Endodermal cell (in vitro differentiated cells): ENCODE measurements at regions not wholly inside any gene's neighbourhood (a gene's known extent, or its start where the extent isn't known, plus 50 kb on each side); places are given as distances from the start of the nearest gene placed in this dataset.

Experiments used
- DNase-seq: peaks from one replicate; pipeline ENCODE4 v3.0.0-alpha.2; 2017
- H3K27ac ChIP-seq: 2 replicates; pipeline ENCODE4 v1.5.1; 2013; ENCODE audit warnings: mild to moderate bottlenecking, low read depth, low read length, moderate library complexity
- H3K27me3 ChIP-seq: 2 replicates; pipeline ENCODE4 v1.6.1; 2013; ENCODE audit warnings: mild to moderate bottlenecking, low read length, moderate library complexity; ENCODE audit not compliant: insufficient read depth, control insufficient read depth, poor library complexity, severe bottlenecking
- H3K36me3 ChIP-seq: 2 replicates; pipeline ENCODE4 v1.7.0; 2013; ENCODE audit warnings: mild to moderate bottlenecking, low read length, moderate library complexity; ENCODE audit not compliant: control insufficient read depth, insufficient read depth
- H3K4me1 ChIP-seq: one replicate; pipeline ENCODE4 v1.7.0; 2013; ENCODE audit warnings: low read length; ENCODE audit not compliant: control insufficient read depth, insufficient read depth
- H3K4me3 ChIP-seq: 2 replicates; pipeline ENCODE4 v1.5.1; 2013; ENCODE audit warnings: mild to moderate bottlenecking, low read length, moderate library complexity
- H3K9ac ChIP-seq: 2 replicates; pipeline ENCODE4 v1.6.1; 2013; ENCODE audit warnings: mild to moderate bottlenecking, low read length, moderate library complexity; ENCODE audit not compliant: poor library complexity, severe bottlenecking; ENCODE audit errors: extremely low read depth
- H3K9me3 ChIP-seq: 2 replicates; pipeline ENCODE4 v1.6.1; 2013; ENCODE audit warnings: mild to moderate bottlenecking, low read length, moderate library complexity; ENCODE audit not compliant: control insufficient read depth
- H3K27ac Mint-ChIP-seq: 2 replicates; pipeline ENCODE4 v1.8.0; 2020; ENCODE audit warnings: mixed read lengths
- H3K27me3 Mint-ChIP-seq: 2 replicates; pipeline ENCODE4 v1.8.0; 2021; ENCODE audit warnings: mild to moderate bottlenecking, mixed read lengths; ENCODE audit not compliant: insufficient read depth
- H3K36me3 Mint-ChIP-seq: 2 replicates; pipeline ENCODE4 v1.8.0; 2020; ENCODE audit warnings: low read depth, mixed read lengths
- H3K4me1 Mint-ChIP-seq: 2 replicates; pipeline ENCODE4 v1.8.0; 2020; ENCODE audit warnings: mixed read lengths
- H3K4me3 Mint-ChIP-seq: 2 replicates; pipeline ENCODE4 v1.8.0; 2020; ENCODE audit warnings: mild to moderate bottlenecking, moderate library complexity, mixed read lengths
- H3K9me3 Mint-ChIP-seq: 2 replicates; pipeline ENCODE4 v1.8.0; 2020; ENCODE audit warnings: mild to moderate bottlenecking, mixed read lengths
- WGBS, 2 experiments: methylation state at CpG; one replicate each; pipeline versions ENCODE4 v1.1.5 to v1.1.7; 2013; ENCODE audit warnings: missing lambda C conversion rate in 2 of 2, mixed read lengths in 1 of 2; ENCODE audit not compliant: insufficient coverage in 1 of 2, insufficient read length in 1 of 2; 5-methylcytosine and 5-hydroxymethylcytosine counted together
- TF ChIP-seq, protein P1 (sequence below): fragments of 200-600 bp; sonication (generic); conservative IDR thresholded peaks from 2 replicates; pipeline ENCODE4 v1.5.0; 2021; ENCODE audit warnings: antibody characterized with exemption, mild to moderate bottlenecking

DNA sequence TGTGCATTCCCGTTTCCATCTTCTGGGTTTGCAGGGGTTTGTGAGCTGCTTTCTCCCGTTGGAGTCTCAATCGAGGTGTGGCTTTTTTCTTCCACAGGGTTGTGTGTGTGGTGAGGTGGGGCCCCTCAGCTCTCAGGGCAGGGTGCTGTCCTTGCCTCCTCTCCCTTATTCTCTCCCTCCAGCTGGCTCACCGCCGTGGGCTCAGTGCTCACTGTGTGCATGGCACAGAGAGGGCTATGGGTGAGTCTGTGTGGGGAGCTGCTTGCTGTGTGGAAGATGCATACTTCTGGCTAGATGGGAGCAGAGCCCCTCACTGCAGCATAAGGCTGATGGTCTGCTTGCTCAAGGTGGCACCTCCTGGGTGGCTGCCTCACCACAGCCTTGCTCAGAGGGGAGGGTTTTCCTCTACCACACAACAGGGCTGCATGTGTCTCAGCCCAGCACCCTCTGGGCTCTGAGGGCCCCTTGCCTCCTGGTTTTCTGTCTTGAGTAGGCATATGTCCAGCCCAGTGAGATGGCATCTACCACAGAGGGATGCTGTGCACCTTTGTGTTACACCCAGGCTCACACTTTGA lies 203.1 kb upstream of the B3GAT1 start:
- no peak overlapping the region for H3K4me3 ChIP-seq
- no peaks in the 10 kb centered on the region for H3K9me3 ChIP-seq
- TF ChIP-seq, protein P1, sequence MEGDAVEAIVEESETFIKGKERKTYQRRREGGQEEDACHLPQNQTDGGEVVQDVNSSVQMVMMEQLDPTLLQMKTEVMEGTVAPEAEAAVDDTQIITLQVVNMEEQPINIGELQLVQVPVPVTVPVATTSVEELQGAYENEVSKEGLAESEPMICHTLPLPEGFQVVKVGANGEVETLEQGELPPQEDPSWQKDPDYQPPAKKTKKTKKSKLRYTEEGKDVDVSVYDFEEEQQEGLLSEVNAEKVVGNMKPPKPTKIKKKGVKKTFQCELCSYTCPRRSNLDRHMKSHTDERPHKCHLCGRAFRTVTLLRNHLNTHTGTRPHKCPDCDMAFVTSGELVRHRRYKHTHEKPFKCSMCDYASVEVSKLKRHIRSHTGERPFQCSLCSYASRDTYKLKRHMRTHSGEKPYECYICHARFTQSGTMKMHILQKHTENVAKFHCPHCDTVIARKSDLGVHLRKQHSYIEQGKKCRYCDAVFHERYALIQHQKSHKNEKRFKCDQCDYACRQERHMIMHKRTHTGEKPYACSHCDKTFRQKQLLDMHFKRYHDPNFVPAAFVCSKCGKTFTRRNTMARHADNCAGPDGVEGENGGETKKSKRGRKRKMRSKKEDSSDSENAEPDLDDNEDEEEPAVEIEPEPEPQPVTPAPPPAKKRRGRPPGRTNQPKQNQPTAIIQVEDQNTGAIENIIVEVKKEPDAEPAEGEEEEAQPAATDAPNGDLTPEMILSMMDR: no peak
- no peak overlapping the region for H3K27ac ChIP-seq
- no peaks in the 10 kb centered on the region for H3K9me3 Mint-ChIP-seq
- H3K9ac ChIP-seq: no peak overlapping the region
- H3K4me1 Mint-ChIP-seq: no peaks in the 10 kb centered on the region
- no peak overlapping the region for H3K27ac Mint-ChIP-seq
- no peak for DNase-seq
- no peaks in the 10 kb centered on the region for H3K4me1 ChIP-seq
- no peaks in the 10 kb centered on the region for H3K36me3 ChIP-seq
- 83% methylated on average over 2 of the region's 5 CpGs; no CpG with 5 or more reads in 1 of the 2 experiments for whole genome bisulfite sequencing, 2 experiments
- H3K4me3 Mint-ChIP-seq: no peak overlapping the region
- peaks cover 16% of the 10 kb centered on the region for H3K27me3 Mint-ChIP-seq
- no peaks in the 10 kb centered on the region for H3K36me3 Mint-ChIP-seq
- peaks cover 9% of the 10 kb centered on the region for H3K27me3 ChIP-seq

DNA sequence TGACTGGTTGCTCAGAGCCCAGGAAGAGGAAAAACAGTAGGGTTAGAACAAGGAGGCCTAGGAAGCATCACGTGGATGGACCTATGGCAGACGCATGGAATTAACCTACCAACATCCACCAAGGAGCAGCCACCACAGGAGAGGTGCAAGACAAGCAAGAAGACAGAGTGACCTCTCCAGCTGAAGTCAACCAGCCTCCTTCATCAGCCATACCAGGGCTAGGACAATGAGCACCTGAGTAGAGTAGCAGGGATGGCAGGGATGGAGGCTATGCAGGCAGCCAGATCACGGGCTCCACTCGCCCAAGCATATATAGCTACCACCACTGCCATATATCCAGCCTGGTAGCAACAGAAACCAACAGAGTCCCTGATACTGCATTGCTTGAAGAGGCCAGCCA lies 202.1 kb upstream of the B3GAT1 start:
- no peaks in the 10 kb centered on the region for H3K9me3 Mint-ChIP-seq
- Histone ChIP-seq H3K36me3 (no peaks in the 10 kb centered on the region), H3K27ac (no peak overlapping the region), H3K4me3 (no peak overlapping the region), H3K9me3 (no peaks in the 10 kb centered on the region), H3K27me3 (peaks cover 9% of the 10 kb centered on the region), H3K9ac (no peak overlapping the region), H3K4me1 (no peaks in the 10 kb centered on the region)
- no peak overlapping the region for H3K27ac Mint-ChIP-seq
- 86% methylated on average over 4 of the region's 4 CpGs; no CpG with 5 or more reads in 1 of the 2 experiments for WGBS, 2 experiments
- H3K36me3 Mint-ChIP-seq: no peaks in the 10 kb centered on the region
- no peaks in the 10 kb centered on the region for H3K4me1 Mint-ChIP-seq
- TF ChIP-seq, protein P1: no peak
- peaks cover 16% of the 10 kb centered on the region for H3K27me3 Mint-ChIP-seq
- no peak overlapping the region for H3K4me3 Mint-ChIP-seq
- no peak for DNase-seq

DNA sequence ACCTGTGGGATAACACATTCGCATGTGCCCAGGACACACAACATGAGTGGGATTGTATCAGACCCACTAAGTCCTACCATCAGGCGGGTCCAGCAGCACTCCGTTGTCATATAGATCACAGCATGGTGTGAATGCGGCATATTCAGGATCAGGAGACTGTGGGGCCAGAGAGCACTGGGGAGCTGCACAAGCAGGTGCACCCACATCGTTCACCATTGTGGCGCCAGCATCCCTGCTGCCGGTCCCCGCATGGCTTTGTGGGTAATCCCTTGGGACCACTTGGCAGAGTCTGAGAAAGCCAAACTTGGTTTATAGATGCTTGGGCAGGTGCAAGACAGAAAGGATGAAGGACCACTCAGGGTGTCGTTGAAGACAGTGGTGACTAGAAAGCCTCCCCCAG lies 201.6 kb upstream of the B3GAT1 start:
- no peak for DNase-seq
- Histone ChIP-seq H3K9me3 (no peaks in the 10 kb centered on the region), H3K27ac (no peak overlapping the region), H3K9ac (no peak overlapping the region), H3K27me3 (peaks cover 9% of the 10 kb centered on the region), H3K4me1 (no peaks in the 10 kb centered on the region), H3K4me3 (no peak overlapping the region), H3K36me3 (no peaks in the 10 kb centered on the region)
- Mint-ChIP-seq H3K27ac (no peak overlapping the region), H3K9me3 (no peaks in the 10 kb centered on the region), H3K4me3 (no peak overlapping the region), H3K4me1 (peaks cover 2% of the 10 kb centered on the region), H3K27me3 (peaks cover 16% of the 10 kb centered on the region), H3K36me3 (no peaks in the 10 kb centered on the region)
- WGBS, 2 experiments: 92 to 98% methylated on average over 8 to 9 of the region's 9 CpGs
- TF ChIP-seq, protein P1: no peak
